IMR-90 (cell line): ENCODE measurements at regions not wholly inside any gene's neighbourhood (a gene's known extent, or its start where the extent isn't known, plus 50 kb on each side); places are given as distances from the start of the nearest gene placed in this dataset.

Experiments
- ATAC-seq: fragments of 200-7000 bp; cut with Tn5 transposase; 2 replicates; pipeline ENCODE4 v1.9.1; 2020; ENCODE audit warnings: low read depth, mild to moderate bottlenecking, moderate library complexity
- BruUV-seq: library from RNA; stranded (reverse); fragments of 400-500 nt; replicated peaks from 2 replicates; lab custom pipeline; 2021; lab: Mats Ljungman, UMichigan
- CTCF ChIA-PET: fragments of 300-600 bp; formaldehyde crosslinking; extraction: SDS; loops from one replicate; lab custom pipeline; 2021; ENCODE audit warnings: antibody characterized with exemption; lab: Yijun Ruan, JAX
- POLR2A ChIA-PET: fragments of 300-600 bp; sonication (Branson Sonifier 250); formaldehyde crosslinking; loops from one replicate; lab custom pipeline; 2022; ENCODE audit warnings: antibody characterized with exemption; ENCODE audit not compliant: unreplicated experiment; lab: Charles Lee
- DNase-seq: peaks from one replicate; pipeline ENCODE4 v3.0.0; 2013
- H2AFZ ChIP-seq: replicated peaks from 2 replicates; pipeline ENCODE3; 2013; ENCODE audit warnings: low read length, mild to moderate bottlenecking; ENCODE audit not compliant: poor library complexity
- H2AK5ac ChIP-seq: 2 replicates; pipeline ENCODE4 v1.6.1; 2013; ENCODE audit warnings: low read depth, low read length, inconsistent platforms
- H2AK9ac ChIP-seq: replicated peaks from 2 replicates; pipeline ENCODE3; 2013; ENCODE audit warnings: mild to moderate bottlenecking, low read depth, low read length, moderate library complexity; ENCODE audit not compliant: poor library complexity
- H2BK120ac ChIP-seq: 2 replicates; pipeline ENCODE4 v1.6.1; 2013; ENCODE audit warnings: low read depth, low read length, inconsistent platforms
- H2BK15ac ChIP-seq: 3 replicates; pipeline ENCODE4 v1.6.1; 2013; ENCODE audit warnings: low read depth, low read length, inconsistent platforms
- H2BK20ac ChIP-seq: 2 replicates; pipeline ENCODE4 v1.6.1; 2013; ENCODE audit warnings: low read depth, mild to moderate bottlenecking, inconsistent platforms, low read length, moderate library complexity
- H2BK5ac ChIP-seq: 2 replicates; pipeline ENCODE4 v1.6.1; 2013; ENCODE audit warnings: mild to moderate bottlenecking, low read depth, low read length, inconsistent platforms; ENCODE audit not compliant: poor library complexity, severe bottlenecking
- H3K14ac ChIP-seq: replicated peaks from 2 replicates; pipeline ENCODE4 v1.6.1; 2013; ENCODE audit warnings: low read depth, low read length, inconsistent platforms
- H3K18ac ChIP-seq: 2 replicates; pipeline ENCODE4 v1.6.1; 2013; ENCODE audit warnings: low read depth, low read length, control low read depth
- H3K23ac ChIP-seq: 2 replicates; pipeline ENCODE4 v1.6.1; 2013; ENCODE audit warnings: low read depth, low read length, inconsistent platforms
- H3K27ac ChIP-seq: 2 replicates; pipeline ENCODE4 v1.5.1; 2013; ENCODE audit warnings: mild to moderate bottlenecking, control low read depth, low read length; ENCODE audit not compliant: insufficient read depth
- H3K27me3 ChIP-seq: 2 replicates; pipeline ENCODE4 v1.6.1; 2013; ENCODE audit warnings: low read length; ENCODE audit not compliant: control insufficient read depth, insufficient read depth
- H3K36me3 ChIP-seq: 2 replicates; pipeline ENCODE4 v1.6.1; 2013; ENCODE audit warnings: low read length, mixed read lengths; ENCODE audit not compliant: control insufficient read depth, insufficient read depth
- H3K4ac ChIP-seq: 2 replicates; pipeline ENCODE4 v1.6.1; 2013; ENCODE audit warnings: low read depth, low read length, inconsistent platforms
- H3K4me1 ChIP-seq: 2 replicates; pipeline ENCODE4 v1.6.1; 2013; ENCODE audit warnings: low read length, mixed read lengths; ENCODE audit not compliant: control insufficient read depth, insufficient read depth
- H3K4me2 ChIP-seq: 2 replicates; pipeline ENCODE4 v1.6.1; 2013; ENCODE audit warnings: low read depth, mild to moderate bottlenecking, control low read depth, low read length, moderate library complexity
- H3K4me3 ChIP-seq: 2 replicates; pipeline ENCODE4 v1.5.1; 2013; ENCODE audit warnings: low read depth, mild to moderate bottlenecking, control low read depth, low read length, moderate library complexity; ENCODE audit not compliant: insufficient read depth
- H3K56ac ChIP-seq: 2 replicates; pipeline ENCODE4 v1.6.1; 2013; ENCODE audit warnings: low read length, inconsistent platforms; ENCODE audit not compliant: insufficient read depth; ENCODE audit errors: extremely low read depth
- H3K79me1 ChIP-seq, 2 experiments: 2 replicates each; pipeline ENCODE4 v1.6.1; 2013; ENCODE audit warnings: low read length in 2 of 2, inconsistent platforms in 1 of 2, low read depth in 1 of 2
- H3K9ac ChIP-seq: 2 replicates; pipeline ENCODE4 v1.6.1; 2013; ENCODE audit warnings: low read depth, low read length, control low read depth
- H3K9me1 ChIP-seq: 2 replicates; pipeline ENCODE4 v1.6.1; 2013; ENCODE audit warnings: low read length, inconsistent platforms; ENCODE audit not compliant: insufficient read depth
- H3K9me3 ChIP-seq: 2 replicates; pipeline ENCODE4 v1.6.1; 2013; ENCODE audit warnings: low read length; ENCODE audit not compliant: control insufficient read depth, insufficient read depth
- H4K20me1 ChIP-seq: 2 replicates; pipeline ENCODE4 v1.6.1; 2013; ENCODE audit warnings: low read length, inconsistent platforms; ENCODE audit not compliant: insufficient read depth
- H4K5ac ChIP-seq: 2 replicates; pipeline ENCODE4 v1.6.1; 2013; ENCODE audit warnings: mild to moderate bottlenecking, low read depth, low read length, control low read depth
- H4K8ac ChIP-seq, 2 experiments: 2 replicates each; pipeline ENCODE4 v1.6.1; 2013; ENCODE audit warnings: low read depth in 2 of 2, low read length in 2 of 2, control low read depth in 1 of 2, inconsistent platforms in 1 of 2
- H4K91ac ChIP-seq: 2 replicates; pipeline ENCODE4 v1.6.1; 2013; ENCODE audit warnings: low read depth, low read length, inconsistent platforms; ENCODE audit not compliant: insufficient read depth
- BHLHE40 ChIP-seq: fragments of 150-350 bp; IDR thresholded peaks from 2 replicates; pipeline ENCODE4 v1.6.1; 2016; ENCODE audit warnings: mild to moderate bottlenecking, low read depth, low read length
- CEBPB ChIP-seq: IDR thresholded peaks from 2 replicates; pipeline ENCODE4 v1.6.1; 2012; ENCODE audit warnings: low read depth, low read length, improper control_type of control experiment
- CHD1 ChIP-seq: IDR thresholded peaks from 2 replicates; pipeline ENCODE4 v1.6.1; 2012; ENCODE audit warnings: low read depth, low read length, improper control_type of control experiment
- CTCF ChIP-seq: conservative IDR thresholded peaks from 2 replicates; pipeline ENCODE4 v1.5.1; 2012; ENCODE audit warnings: mild to moderate bottlenecking, low read depth, low read length, improper control_type of control experiment
- ELK1 ChIP-seq: fragments of 150-350 bp; IDR thresholded peaks from 2 replicates; pipeline ENCODE4 v1.6.1; 2016; ENCODE audit warnings: low read depth, mild to moderate bottlenecking, low read length, moderate library complexity, borderline replicate concordance
- FOS ChIP-seq: fragments of 150-350 bp; IDR thresholded peaks from 2 replicates; pipeline ENCODE4 v1.6.1; 2016; ENCODE audit warnings: low read depth, low read length
- MAFK ChIP-seq: IDR thresholded peaks from 2 replicates; pipeline ENCODE4 v1.6.1; 2012; ENCODE audit warnings: low read depth, low read length, improper control_type of control experiment
- MAZ ChIP-seq: IDR thresholded peaks from 2 replicates; pipeline ENCODE4 v1.6.1; 2012; ENCODE audit warnings: low read depth, mild to moderate bottlenecking, low read length, improper control_type of control experiment, moderate library complexity, borderline replicate concordance
- MXI1 ChIP-seq: IDR thresholded peaks from 2 replicates; pipeline ENCODE4 v1.6.1; 2012; ENCODE audit warnings: low read depth, mild to moderate bottlenecking, low read length, moderate library complexity, borderline replicate concordance
- NFE2L2 ChIP-seq: fragments of 150-350 bp; IDR thresholded peaks from 2 replicates; pipeline ENCODE4 v1.6.1; 2016; ENCODE audit warnings: low read depth, mild to moderate bottlenecking, low read length
- POLR2A ChIP-seq: IDR thresholded peaks from 2 replicates; pipeline ENCODE4 v1.6.1; 2012; ENCODE audit warnings: mild to moderate bottlenecking, low read depth, low read length
- RAD21 ChIP-seq: IDR thresholded peaks from 2 replicates; pipeline ENCODE4 v1.6.1; 2012; ENCODE audit warnings: low read length, improper control_type of control experiment
- RCOR1 ChIP-seq: IDR thresholded peaks from 2 replicates; pipeline ENCODE4 v1.6.1; 2012; ENCODE audit warnings: mild to moderate bottlenecking, low read length, improper control_type of control experiment; ENCODE audit not compliant: insufficient replicate concordance
- RFX5 ChIP-seq: IDR thresholded peaks from 2 replicates; pipeline ENCODE4 v1.8.0; 2012; ENCODE audit warnings: low read depth, mild to moderate bottlenecking, low read length, moderate library complexity
- WGBS, 2 experiments: methylation state at CpG; one replicate each; pipeline versions ENCODE4 v1.1.5 to v1.1.7; 2013; ENCODE audit warnings: missing lambda C conversion rate in 2 of 2; ENCODE audit not compliant: insufficient read length in 1 of 2; ENCODE audit errors: extremely low coverage in 2 of 2; 5-methylcytosine and 5-hydroxymethylcytosine counted together
- dilution Hi-C: fragments of 300-500 bp; cut with HindIII; formaldehyde crosslinking; loops from one replicate; pipeline ENCODE4 v1.14.3; 2018; ENCODE audit warnings: low sequenced_read_pairs; ENCODE audit not compliant: unreplicated experiment
- in situ Hi-C: fragments of 300-500 bp; cut with MboI; formaldehyde crosslinking; loops from 3 replicates; pipeline ENCODE4 v1.14.3; 2019; ENCODE audit warnings: low sequenced_read_pairs, inconsistent platforms, mixed read lengths
- intact Hi-C: fragments of 100-400 bp; cut with micrococcal nuclease; formaldehyde crosslinking; loops from 2 replicates; pipeline ENCODE4 v1.10.0; 2022
- TF ChIP-seq, protein P1 (sequence below): fragments of 150-350 bp; IDR thresholded peaks from 2 replicates; pipeline ENCODE4 v1.6.1; 2017; ENCODE audit warnings: mild to moderate bottlenecking, antibody characterized with exemption, low read length, low read depth

DNA sequence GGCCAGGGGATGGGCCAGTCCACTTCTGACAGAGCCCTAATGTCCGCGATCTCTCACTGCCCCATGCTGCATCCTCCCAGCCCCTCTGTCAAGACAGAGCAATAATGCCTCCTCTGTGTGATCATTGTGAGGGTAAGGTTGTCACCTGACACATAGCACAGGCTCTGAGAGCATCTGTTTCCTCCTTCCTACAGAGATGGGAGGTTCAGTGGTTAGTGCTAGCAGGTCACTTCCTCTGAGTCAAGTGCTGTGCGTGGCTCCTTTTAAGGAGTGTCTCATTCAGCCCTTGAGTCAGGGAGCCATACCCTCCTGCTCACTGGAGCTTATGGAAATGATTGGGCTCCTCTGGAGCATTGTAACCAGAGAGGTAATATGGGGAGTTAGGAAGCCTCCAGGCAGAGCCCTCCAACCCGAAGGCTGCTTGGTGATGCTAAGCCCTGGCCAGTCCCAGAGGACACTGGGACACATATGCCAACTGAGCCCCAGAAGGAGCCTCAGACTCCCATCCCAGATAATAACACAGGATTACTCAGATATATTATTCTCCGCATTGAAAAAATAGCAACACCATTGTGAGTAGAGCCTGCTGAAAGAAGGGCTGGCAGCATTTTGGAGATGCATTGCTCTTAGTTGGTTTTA, 189.0 kb downstream of the GALNT1 start:
- DNase-seq: no peak
- intact Hi-C loops: no loop called here
- Histone ChIP-seq H3K56ac (no peak overlapping the region), H4K20me1 (no peaks in the 10 kb centered on the region), H3K36me3 (no peaks in the 10 kb centered on the region), H3K9ac (no peak overlapping the region), H3K79me1 (no peaks in the 10 kb centered on the region), H2AK9ac (no peak overlapping the region), H2BK20ac (no peak overlapping the region), H3K9me1 (no peaks in the 10 kb centered on the region), H3K4me2 (no peak overlapping the region), H3K4me3 (no peak overlapping the region), H3K27me3 (no peaks in the 10 kb centered on the region; the same call in 1 of the 2 replicates), H3K4ac (no peak overlapping the region), H3K14ac (no peak overlapping the region), H4K8ac (no peak overlapping the region), H3K9me3 (no peaks in the 10 kb centered on the region), H3K27ac (no peak overlapping the region), H3K23ac (no peak overlapping the region), H2BK120ac (no peak overlapping the region), H2BK5ac (no peak overlapping the region), H2AFZ (peak overlapping the region; percentile 15), H2AK5ac (no peak overlapping the region), H2BK15ac (no peak overlapping the region), H4K91ac (no peak overlapping the region), H4K5ac (no peak overlapping the region), H3K18ac (no peak overlapping the region), H3K4me1 (no peaks in the 10 kb centered on the region)
- ATAC-seq: no peak
- WGBS, 2 experiments: 60% methylated on average over 1 of the region's 5 CpGs; no CpG with 5 or more reads in 1 of the 2 experiments
- BruUV-seq: no TSS peak
- CTCF ChIA-PET: no interaction called here
- dilution Hi-C loops: no loop called here
- in situ Hi-C loops: no loop called here
- TF ChIP-seq MAZ (no peak), RFX5 (no peak), RCOR1 (no peak), ELK1 (no peak), CEBPB (no peak), CTCF (no peak), POLR2A (no peak), FOS (no peak), NFE2L2 (no peak), MXI1 (no peak), RAD21 (no peak), BHLHE40 (no peak), CHD1 (no peak), MAFK (no peak)
- TF ChIP-seq, protein P1, sequence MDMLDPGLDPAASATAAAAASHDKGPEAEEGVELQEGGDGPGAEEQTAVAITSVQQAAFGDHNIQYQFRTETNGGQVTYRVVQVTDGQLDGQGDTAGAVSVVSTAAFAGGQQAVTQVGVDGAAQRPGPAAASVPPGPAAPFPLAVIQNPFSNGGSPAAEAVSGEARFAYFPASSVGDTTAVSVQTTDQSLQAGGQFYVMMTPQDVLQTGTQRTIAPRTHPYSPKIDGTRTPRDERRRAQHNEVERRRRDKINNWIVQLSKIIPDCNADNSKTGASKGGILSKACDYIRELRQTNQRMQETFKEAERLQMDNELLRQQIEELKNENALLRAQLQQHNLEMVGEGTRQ: no peak
- POLR2A ChIA-PET: interaction anchor here (0.6 kb wide), 1 partner anchor 794 kb away, joined by 3 read pairs; no protein-coding TSS in a partner anchor
